ENCODE measurements at regions not wholly inside any gene's neighbourhood (a gene's known extent, or its start where the extent isn't known, plus 50 kb on each side); places are given as distances from the start of the nearest gene placed in this dataset.

GRCh38 chr16:35731341-35732040, 2272.1 kb downstream of the TP53TG3F start:
- no TSS peak for BruUV-seq (replicated peaks)
- Histone ChIP-seq H3K4me3 (ENCODE audit: low read depth in 2 of 2, low read length in 2 of 2) (no peak overlapping the region), H3K27me3 (ENCODE audit: control insufficient read depth, insufficient read depth, low read length) (no peaks in the 10 kb centered on the region), H3K9me3 (ENCODE audit: control insufficient read depth, insufficient read depth, low read depth, low read length) (no peaks in the 10 kb centered on the region), H3K36me3 (ENCODE audit: control insufficient read depth, insufficient read depth, low read length) (no peaks in the 10 kb centered on the region), H3K27ac (ENCODE audit: low read length) (no peak overlapping the region), H3K4me1 (ENCODE audit: control insufficient read depth, insufficient read depth, low read length) (no peaks in the 10 kb centered on the region)
- ATAC-seq (no peak), DNase-seq (ENCODE audit: low read depth, low spot score) (no peak)
- ChIA-PET POLR2A (no interaction called here), CTCF (no interaction called here)
- in situ Hi-C loops (cut with HindIII; ENCODE audit: low pct_unique_long_range_greater_than_20kb, low sequenced_read_pairs), result no loop called here
- TF ChIP-seq, protein P1, sequence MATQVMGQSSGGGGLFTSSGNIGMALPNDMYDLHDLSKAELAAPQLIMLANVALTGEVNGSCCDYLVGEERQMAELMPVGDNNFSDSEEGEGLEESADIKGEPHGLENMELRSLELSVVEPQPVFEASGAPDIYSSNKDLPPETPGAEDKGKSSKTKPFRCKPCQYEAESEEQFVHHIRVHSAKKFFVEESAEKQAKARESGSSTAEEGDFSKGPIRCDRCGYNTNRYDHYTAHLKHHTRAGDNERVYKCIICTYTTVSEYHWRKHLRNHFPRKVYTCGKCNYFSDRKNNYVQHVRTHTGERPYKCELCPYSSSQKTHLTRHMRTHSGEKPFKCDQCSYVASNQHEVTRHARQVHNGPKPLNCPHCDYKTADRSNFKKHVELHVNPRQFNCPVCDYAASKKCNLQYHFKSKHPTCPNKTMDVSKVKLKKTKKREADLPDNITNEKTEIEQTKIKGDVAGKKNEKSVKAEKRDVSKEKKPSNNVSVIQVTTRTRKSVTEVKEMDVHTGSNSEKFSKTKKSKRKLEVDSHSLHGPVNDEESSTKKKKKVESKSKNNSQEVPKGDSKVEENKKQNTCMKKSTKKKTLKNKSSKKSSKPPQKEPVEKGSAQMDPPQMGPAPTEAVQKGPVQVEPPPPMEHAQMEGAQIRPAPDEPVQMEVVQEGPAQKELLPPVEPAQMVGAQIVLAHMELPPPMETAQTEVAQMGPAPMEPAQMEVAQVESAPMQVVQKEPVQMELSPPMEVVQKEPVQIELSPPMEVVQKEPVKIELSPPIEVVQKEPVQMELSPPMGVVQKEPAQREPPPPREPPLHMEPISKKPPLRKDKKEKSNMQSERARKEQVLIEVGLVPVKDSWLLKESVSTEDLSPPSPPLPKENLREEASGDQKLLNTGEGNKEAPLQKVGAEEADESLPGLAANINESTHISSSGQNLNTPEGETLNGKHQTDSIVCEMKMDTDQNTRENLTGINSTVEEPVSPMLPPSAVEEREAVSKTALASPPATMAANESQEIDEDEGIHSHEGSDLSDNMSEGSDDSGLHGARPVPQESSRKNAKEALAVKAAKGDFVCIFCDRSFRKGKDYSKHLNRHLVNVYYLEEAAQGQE (IDR thresholded peaks at IDR 0.05; ENCODE audit: insufficient read depth in 1 of 2, low read depth in 2 of 2, low read length in 1 of 2), result no peak
- TF ChIP-seq TCF7L2 (IDR thresholded peaks at IDR 0.05; ENCODE audit: low read depth, low read length), result no peak
- TF ChIP-seq, protein P2, sequence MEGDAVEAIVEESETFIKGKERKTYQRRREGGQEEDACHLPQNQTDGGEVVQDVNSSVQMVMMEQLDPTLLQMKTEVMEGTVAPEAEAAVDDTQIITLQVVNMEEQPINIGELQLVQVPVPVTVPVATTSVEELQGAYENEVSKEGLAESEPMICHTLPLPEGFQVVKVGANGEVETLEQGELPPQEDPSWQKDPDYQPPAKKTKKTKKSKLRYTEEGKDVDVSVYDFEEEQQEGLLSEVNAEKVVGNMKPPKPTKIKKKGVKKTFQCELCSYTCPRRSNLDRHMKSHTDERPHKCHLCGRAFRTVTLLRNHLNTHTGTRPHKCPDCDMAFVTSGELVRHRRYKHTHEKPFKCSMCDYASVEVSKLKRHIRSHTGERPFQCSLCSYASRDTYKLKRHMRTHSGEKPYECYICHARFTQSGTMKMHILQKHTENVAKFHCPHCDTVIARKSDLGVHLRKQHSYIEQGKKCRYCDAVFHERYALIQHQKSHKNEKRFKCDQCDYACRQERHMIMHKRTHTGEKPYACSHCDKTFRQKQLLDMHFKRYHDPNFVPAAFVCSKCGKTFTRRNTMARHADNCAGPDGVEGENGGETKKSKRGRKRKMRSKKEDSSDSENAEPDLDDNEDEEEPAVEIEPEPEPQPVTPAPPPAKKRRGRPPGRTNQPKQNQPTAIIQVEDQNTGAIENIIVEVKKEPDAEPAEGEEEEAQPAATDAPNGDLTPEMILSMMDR (IDR thresholded peaks at IDR 0.05), result no peak
- intact Hi-C loops (cut with micrococcal nuclease; ENCODE audit: unreplicated experiment), result no loop called here

- Histone ChIP-seq H3K9me3 (ENCODE audit: control insufficient read depth, insufficient read depth, low read depth, low read length) (no peaks in the 10 kb centered on the region), H3K27me3 (ENCODE audit: control insufficient read depth, insufficient read depth, low read length) (no peaks in the 10 kb centered on the region), H3K4me1 (ENCODE audit: control insufficient read depth, insufficient read depth, low read length) (no peaks in the 10 kb centered on the region), H3K27ac (ENCODE audit: low read length) (no peak overlapping the region), H3K4me3 (ENCODE audit: low read depth in 2 of 2, low read length in 2 of 2) (no peak overlapping the region), H3K36me3 (ENCODE audit: control insufficient read depth, insufficient read depth, low read length) (no peaks in the 10 kb centered on the region)
- no TSS peak for BruUV-seq (replicated peaks)
- POLR2A ChIA-PET, result no interaction called here
- in situ Hi-C loops (cut with HindIII; ENCODE audit: low pct_unique_long_range_greater_than_20kb, low sequenced_read_pairs) (no loop called here), intact Hi-C loops (cut with micrococcal nuclease; ENCODE audit: unreplicated experiment) (no loop called here)
- ATAC-seq (no peak), DNase-seq (ENCODE audit: low read depth, low spot score) (no peak)
- CTCF ChIA-PET, result no interaction called here
- TF ChIP-seq POLR2AphosphoS5 (IDR thresholded peaks at IDR 0.05; ENCODE audit: low read depth, low read length), result no peak
- TF ChIP-seq, protein P2 (IDR thresholded peaks at IDR 0.05), result no peak
Observed at GRCh38 chr16:35732046-35732810, 2272.8 kb downstream of the TP53TG3F start.

Measured in Panc1 (cell line).